CD4-positive, CD25-positive, alpha-beta regulatory T cell (primary cell): ENCODE measurements at regions not wholly inside any gene's neighbourhood (a gene's known extent, or its start where the extent isn't known, plus 50 kb on each side); places are given as distances from the start of the nearest gene placed in this dataset.

ENCODE experiments used
- ATAC-seq, 2 donors: fragments of 150-1000 bp; cut with Tn5 transposase; one replicate each; pipeline ENCODE4 v1.10.0; 2021; ENCODE audit warnings: low read depth in 2 of 2, moderate number of reproducible peaks in 2 of 2, moderate library complexity in 1 of 2
- DNase-seq, 3 donors: peaks; one replicate each; pipeline versions ENCODE4 v3.0.0 to v3.0.0-alpha.2; 2012 to 2022; ENCODE audit warnings: mixed read lengths in 1 of 3
- H3K27ac ChIP-seq: one replicate; pipeline ENCODE4 v1.7.0; 2013; ENCODE audit warnings: mild to moderate bottlenecking, low read length; ENCODE audit not compliant: insufficient read depth, poor library complexity, severe bottlenecking
- H3K27me3 ChIP-seq: one replicate; pipeline ENCODE4 v1.7.0; 2013; ENCODE audit warnings: low read length; ENCODE audit not compliant: control insufficient read depth, insufficient read depth
- H3K36me3 ChIP-seq: one replicate; pipeline ENCODE4 v1.7.0; 2013; ENCODE audit warnings: mild to moderate bottlenecking, low read length, moderate library complexity; ENCODE audit not compliant: control insufficient read depth, insufficient read depth
- H3K4me1 ChIP-seq: 2 replicates; pipeline ENCODE4 v1.7.0; 2013; ENCODE audit warnings: mild to moderate bottlenecking, low read length; ENCODE audit not compliant: insufficient read depth, control insufficient read depth, poor library complexity, severe bottlenecking
- H3K4me3 ChIP-seq: one replicate; pipeline ENCODE4 v1.7.0; 2013; ENCODE audit warnings: low read depth, mild to moderate bottlenecking, low read length, moderate library complexity
- H3K9me3 ChIP-seq, 2 experiments: 1 replicate in 1 of 2; 2 replicates in 1 of 2; pipeline ENCODE4 v1.7.0; 2013; ENCODE audit warnings: low read length in 2 of 2, mild to moderate bottlenecking in 1 of 2, moderate library complexity in 1 of 2; ENCODE audit not compliant: control insufficient read depth in 2 of 2
- H3K27ac Mint-ChIP-seq, 3 donors: one replicate each; pipeline ENCODE4 v1.8.0; 2020 to 2022; ENCODE audit warnings: mild to moderate bottlenecking in 3 of 3, mixed read lengths in 3 of 3, moderate library complexity in 2 of 3
- H3K27me3 Mint-ChIP-seq: one replicate; pipeline ENCODE4 v1.8.0; 2022; ENCODE audit warnings: mild to moderate bottlenecking, mixed read lengths
- H3K36me3 Mint-ChIP-seq: one replicate; pipeline ENCODE4 v1.8.0; 2020; ENCODE audit warnings: mixed read lengths
- H3K4me1 Mint-ChIP-seq, 4 donors: one replicate each; pipeline ENCODE4 v1.8.0; 2020 to 2022; ENCODE audit warnings: mixed read lengths in 4 of 4, mild to moderate bottlenecking in 1 of 4
- H3K4me3 Mint-ChIP-seq, 4 donors: one replicate each; pipeline ENCODE4 v1.8.0; 2020 to 2022; ENCODE audit warnings: mild to moderate bottlenecking in 4 of 4, mixed read lengths in 4 of 4, moderate library complexity in 3 of 4
- H3K9me3 Mint-ChIP-seq, 7 donors: one replicate each; pipeline ENCODE4 v1.8.0; 2020 to 2022; ENCODE audit warnings: mixed read lengths in 7 of 7, mild to moderate bottlenecking in 3 of 7, moderate library complexity in 2 of 7

- DNase-seq = no peak
- H3K36me3 Mint-ChIP-seq = no peaks in the 10 kb centered on the region
- H3K4me3 Mint-ChIP-seq = no peak overlapping the region
- H3K4me3 ChIP-seq = no peak overlapping the region
- no peak overlapping the region for H3K27ac ChIP-seq
- peaks cover 4% of the 10 kb centered on the region for H3K27me3 Mint-ChIP-seq
- H3K36me3 ChIP-seq = no peaks in the 10 kb centered on the region
- H3K4me1 ChIP-seq = no peaks in the 10 kb centered on the region
- no peak for ATAC-seq
- H3K4me1 Mint-ChIP-seq = no peaks in the 10 kb centered on the region
- H3K9me3 ChIP-seq = peaks cover 2 to 4% of the 10 kb centered on the region in 2 experiments
- H3K9me3 Mint-ChIP-seq = peaks cover 0 to 11% (median 2%) of the 10 kb centered on the region in 7 donors
- H3K27me3 ChIP-seq = no peaks in the 10 kb centered on the region
- H3K27ac Mint-ChIP-seq = no peak overlapping the region
These were observed 380.7 kb upstream of the IRX1 start for GRCh38 chr5:3214838-3215374.

GRCh38 chr5:3214396-3214795 is 381.2 kb upstream of the IRX1 start:
- no peak overlapping the region for H3K27ac Mint-ChIP-seq
- DNase-seq (no peak), ATAC-seq (no peak)
- H3K4me1 ChIP-seq = no peaks in the 10 kb centered on the region
- no peak overlapping the region for H3K4me3 Mint-ChIP-seq
- peaks cover 4% of the 10 kb centered on the region for H3K27me3 Mint-ChIP-seq
- peaks cover 0 to 11% (median 2%) of the 10 kb centered on the region in 7 donors for H3K9me3 Mint-ChIP-seq
- H3K4me3 ChIP-seq = no peak overlapping the region
- no peaks in the 10 kb centered on the region for H3K4me1 Mint-ChIP-seq
- no peaks in the 10 kb centered on the region for H3K27me3 ChIP-seq
- no peaks in the 10 kb centered on the region for H3K36me3 Mint-ChIP-seq
- no peak overlapping the region for H3K27ac ChIP-seq
- peaks cover 2 to 4% of the 10 kb centered on the region in 2 experiments for H3K9me3 ChIP-seq
- no peaks in the 10 kb centered on the region for H3K36me3 ChIP-seq

DNA sequence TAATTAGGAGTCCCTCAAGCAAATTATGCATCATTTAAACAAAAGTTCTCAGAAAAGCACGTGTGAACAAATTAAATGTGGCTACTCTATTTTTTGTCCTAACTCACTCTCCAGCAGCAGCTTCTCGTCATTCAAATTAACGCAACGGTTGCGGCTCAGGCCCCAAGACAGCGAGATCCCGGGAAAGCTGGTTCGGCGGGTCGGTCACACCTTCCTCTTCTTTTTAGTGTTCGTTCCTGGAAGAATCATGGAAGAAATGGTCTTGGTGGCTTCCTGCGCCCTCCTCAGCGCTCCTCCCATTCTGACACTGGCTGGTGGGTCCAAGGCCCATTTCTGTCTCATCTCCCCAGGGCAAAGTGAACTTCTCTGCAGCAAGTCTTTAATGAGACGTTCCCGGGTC is 382.8 kb upstream of the IRX1 start:
- H3K4me3 ChIP-seq = no peak overlapping the region
- Mint-ChIP-seq H3K36me3 (no peaks in the 10 kb centered on the region), H3K27ac (no peak overlapping the region), H3K4me3 (no peak overlapping the region), H3K4me1 (no peaks in the 10 kb centered on the region), H3K9me3 (peaks cover 0 to 9% (median 3%) of the 10 kb centered on the region in 7 donors), H3K27me3 (no peaks in the 10 kb centered on the region)
- no peaks in the 10 kb centered on the region for H3K4me1 ChIP-seq
- no peak overlapping the region for H3K27ac ChIP-seq
- DNase-seq (no peak), ATAC-seq (no peak)
- no peaks in the 10 kb centered on the region for H3K36me3 ChIP-seq
- peaks cover 2 to 4% of the 10 kb centered on the region in 2 experiments for H3K9me3 ChIP-seq
- H3K27me3 ChIP-seq = no peaks in the 10 kb centered on the region

DNA sequence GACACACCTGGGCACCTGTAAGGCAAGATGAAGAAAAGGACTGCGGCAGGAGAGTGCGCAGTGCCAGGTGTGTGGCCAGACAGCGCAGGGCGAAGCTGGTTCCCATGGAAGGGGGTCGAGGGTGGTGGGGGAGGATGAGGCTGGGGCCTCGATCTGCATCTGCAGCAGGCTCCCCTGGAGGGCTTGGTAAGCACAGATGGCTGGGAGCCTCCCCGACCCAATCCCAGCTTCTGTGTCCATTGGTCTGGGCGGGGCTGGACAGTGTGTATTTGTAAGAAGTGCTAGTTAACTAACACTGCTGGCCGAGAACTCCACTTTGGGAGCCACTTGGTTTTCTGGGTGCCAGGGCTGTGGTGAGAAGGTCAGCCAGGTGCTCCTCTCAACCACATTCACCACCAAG is 385.1 kb upstream of the IRX1 start:
- Histone ChIP-seq H3K27ac (no peak overlapping the region), H3K36me3 (no peaks in the 10 kb centered on the region), H3K4me3 (no peak overlapping the region), H3K4me1 (no peaks in the 10 kb centered on the region), H3K27me3 (no peaks in the 10 kb centered on the region), H3K9me3 (peaks cover 2 to 4% of the 10 kb centered on the region in 2 experiments)
- ATAC-seq (no peak), DNase-seq (no peak)
- Mint-ChIP-seq H3K36me3 (no peaks in the 10 kb centered on the region), H3K27ac (no peak overlapping the region), H3K4me3 (no peak overlapping the region), H3K4me1 (no peaks in the 10 kb centered on the region), H3K9me3 (peaks cover 0 to 14% (median 2%) of the 10 kb centered on the region in 7 donors), H3K27me3 (no peaks in the 10 kb centered on the region)

DNA sequence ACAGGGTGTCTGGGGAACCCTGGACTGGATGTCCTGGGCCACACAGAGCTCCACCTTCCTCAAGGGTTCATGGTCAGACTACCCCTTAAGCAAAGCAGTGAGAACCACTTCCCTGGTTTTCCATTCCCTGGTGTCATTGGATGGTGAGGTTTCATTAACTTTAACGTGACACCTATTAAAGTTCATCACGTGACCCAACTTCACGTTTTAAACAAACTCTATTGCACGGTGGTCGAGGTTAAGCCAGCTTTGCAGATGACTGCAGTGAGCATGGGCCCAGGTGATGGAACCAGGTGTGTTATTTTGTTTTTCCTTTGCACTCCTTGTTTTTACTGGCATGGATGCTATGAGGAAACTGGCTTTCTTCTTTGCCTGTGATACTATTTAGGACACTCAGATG is 385.7 kb upstream of the IRX1 start:
- peaks cover 0 to 13% (median 4%) of the 10 kb centered on the region in 7 donors for H3K9me3 Mint-ChIP-seq
- Histone ChIP-seq H3K4me1 (no peaks in the 10 kb centered on the region), H3K36me3 (no peaks in the 10 kb centered on the region), H3K27me3 (no peaks in the 10 kb centered on the region), H3K27ac (no peak overlapping the region), H3K4me3 (no peak overlapping the region), H3K9me3 (peaks cover 2 to 4% of the 10 kb centered on the region in 2 experiments)
- no peak overlapping the region for H3K27ac Mint-ChIP-seq
- no peaks in the 10 kb centered on the region for H3K27me3 Mint-ChIP-seq
- no peak overlapping the region for H3K4me3 Mint-ChIP-seq
- DNase-seq (no peak), ATAC-seq (no peak)
- H3K4me1 Mint-ChIP-seq = no peaks in the 10 kb centered on the region
- no peaks in the 10 kb centered on the region for H3K36me3 Mint-ChIP-seq

GRCh38 chr5:3202570-3202969 is 393.1 kb upstream of the IRX1 start:
- Histone ChIP-seq H3K36me3 (no peaks in the 10 kb centered on the region), H3K4me3 (no peak overlapping the region), H3K27me3 (no peaks in the 10 kb centered on the region), H3K4me1 (no peaks in the 10 kb centered on the region), H3K27ac (no peak overlapping the region), H3K9me3 (no peaks in the 10 kb centered on the region)
- Mint-ChIP-seq H3K27me3 (peaks cover 11% of the 10 kb centered on the region), H3K4me3 (no peak overlapping the region), H3K27ac (no peak overlapping the region), H3K9me3 (peaks cover 0 to 9% (median 4%) of the 10 kb centered on the region in 7 donors), H3K4me1 (peaks cover 0 to 1% (median 0%) of the 10 kb centered on the region in 4 donors), H3K36me3 (no peaks in the 10 kb centered on the region)
- DNase-seq (no peak), ATAC-seq (no peak)

DNA sequence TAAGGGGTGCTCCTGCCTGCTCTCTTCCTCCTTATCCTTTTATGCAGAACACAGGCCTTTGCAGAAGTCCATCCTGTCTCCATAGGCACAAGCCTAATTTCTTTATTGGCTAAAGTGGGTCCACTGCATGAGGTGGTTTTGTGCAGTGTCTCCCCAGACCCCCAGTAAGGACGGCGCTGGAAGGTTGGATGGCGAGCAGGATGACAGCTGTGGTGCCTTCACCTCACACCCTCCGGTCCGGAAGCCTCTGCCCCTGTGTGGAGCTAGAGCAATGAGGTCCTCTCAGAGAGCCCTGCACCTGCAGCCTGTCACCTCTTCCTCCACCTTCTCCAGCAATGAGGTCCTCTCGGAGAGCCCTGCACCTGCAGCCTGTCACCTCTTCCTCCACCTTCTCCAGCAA is 393.7 kb upstream of the IRX1 start:
- Histone ChIP-seq H3K27ac (no peak overlapping the region), H3K9me3 (no peaks in the 10 kb centered on the region), H3K27me3 (peaks cover 4% of the 10 kb centered on the region), H3K36me3 (no peaks in the 10 kb centered on the region), H3K4me1 (no peaks in the 10 kb centered on the region), H3K4me3 (no peak overlapping the region)
- peaks cover 0 to 9% (median 4%) of the 10 kb centered on the region in 7 donors for H3K9me3 Mint-ChIP-seq
- H3K36me3 Mint-ChIP-seq = no peaks in the 10 kb centered on the region
- no peak for ATAC-seq
- H3K4me1 Mint-ChIP-seq = peaks cover 0 to 4% (median 0%) of the 10 kb centered on the region in 4 donors
- H3K27me3 Mint-ChIP-seq = peaks cover 11% of the 10 kb centered on the region
- no peak overlapping the region for H3K4me3 Mint-ChIP-seq
- no peak overlapping the region for H3K27ac Mint-ChIP-seq
- no peak for DNase-seq

- no peaks in the 10 kb centered on the region for H3K4me1 ChIP-seq
- peaks cover 4% of the 10 kb centered on the region for H3K27me3 ChIP-seq
- no peaks in the 10 kb centered on the region for H3K9me3 ChIP-seq
- no peak overlapping the region for H3K27ac Mint-ChIP-seq
- peaks cover 0 to 9% (median 4%) of the 10 kb centered on the region in 7 donors for H3K9me3 Mint-ChIP-seq
- no peak for DNase-seq
- H3K36me3 Mint-ChIP-seq = no peaks in the 10 kb centered on the region
- H3K4me3 Mint-ChIP-seq = no peak overlapping the region
- H3K36me3 ChIP-seq = no peaks in the 10 kb centered on the region
- ATAC-seq = no peak
- peaks cover 11% of the 10 kb centered on the region for H3K27me3 Mint-ChIP-seq
- H3K27ac ChIP-seq = no peak overlapping the region
- H3K4me1 Mint-ChIP-seq = peaks cover 0 to 4% (median 0%) of the 10 kb centered on the region in 4 donors
- no peak overlapping the region for H3K4me3 ChIP-seq
These were observed 394.5 kb upstream of the IRX1 start for GRCh38 chr5:3201121-3201520.
